Central memory CD4-positive, alpha-beta T cell (primary cell): ENCODE measurements at regions not wholly inside any gene's neighbourhood (a gene's known extent, or its start where the extent isn't known, plus 50 kb on each side); places are given as distances from the start of the nearest gene placed in this dataset.

ENCODE experiments used
- DNase-seq: peaks from one replicate; pipeline ENCODE4 v3.0.0; 2022

DNA sequence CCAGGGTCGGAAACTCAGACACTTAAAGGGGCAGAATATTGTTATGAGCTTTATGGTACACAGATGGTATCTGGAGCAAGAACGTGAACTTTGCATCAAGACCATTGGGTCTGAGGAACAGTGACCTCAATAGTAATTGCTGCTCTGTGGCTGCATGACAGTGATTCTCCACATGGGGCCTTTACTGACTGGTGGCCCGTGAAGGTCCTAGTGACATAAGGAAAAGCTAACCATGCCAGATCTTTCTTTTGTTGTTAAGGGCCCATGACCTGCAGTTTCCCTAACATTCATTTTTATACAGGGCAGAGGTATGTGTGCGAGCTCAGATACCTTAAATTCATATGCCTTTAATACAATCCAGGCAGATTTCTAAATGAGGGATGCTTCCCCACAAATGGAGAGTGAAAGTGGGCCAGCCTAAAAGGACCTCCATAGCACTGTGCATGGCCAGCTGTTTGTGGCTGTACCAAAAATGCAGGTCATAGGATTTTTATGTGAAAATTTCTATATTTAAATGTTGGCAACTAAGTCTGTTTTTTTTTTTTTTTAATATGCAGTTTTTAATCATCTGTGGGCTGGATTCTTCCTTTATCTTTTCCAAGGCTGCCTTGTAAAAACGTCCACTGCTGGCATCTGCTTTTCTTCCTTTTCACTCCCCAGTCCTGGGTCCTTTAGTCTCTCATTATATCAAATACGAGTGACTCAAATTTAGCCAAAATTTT, 188.0 kb upstream of the IL12A start:
- no peak for DNase-seq

DNA sequence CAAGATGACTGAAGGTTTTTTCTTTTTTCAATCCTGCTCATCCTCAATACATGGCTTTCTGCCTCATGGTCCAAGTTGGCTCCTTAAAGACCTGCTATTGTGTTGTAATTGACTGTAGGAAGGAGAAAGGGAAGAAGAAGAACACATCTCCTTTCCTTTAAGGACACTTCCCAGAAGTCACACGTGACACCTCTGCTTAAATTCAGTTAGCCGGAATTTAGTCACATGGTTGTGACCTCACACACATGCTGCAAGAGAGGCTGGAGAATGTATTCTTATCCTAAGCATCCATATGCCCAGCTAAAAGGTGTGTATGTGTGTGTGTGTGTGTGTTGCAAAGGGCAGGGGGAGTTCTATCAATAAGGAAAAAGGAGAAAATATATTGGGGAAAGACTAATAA, 185.8 kb upstream of the IL12A start:
- no peak for DNase-seq

DNA sequence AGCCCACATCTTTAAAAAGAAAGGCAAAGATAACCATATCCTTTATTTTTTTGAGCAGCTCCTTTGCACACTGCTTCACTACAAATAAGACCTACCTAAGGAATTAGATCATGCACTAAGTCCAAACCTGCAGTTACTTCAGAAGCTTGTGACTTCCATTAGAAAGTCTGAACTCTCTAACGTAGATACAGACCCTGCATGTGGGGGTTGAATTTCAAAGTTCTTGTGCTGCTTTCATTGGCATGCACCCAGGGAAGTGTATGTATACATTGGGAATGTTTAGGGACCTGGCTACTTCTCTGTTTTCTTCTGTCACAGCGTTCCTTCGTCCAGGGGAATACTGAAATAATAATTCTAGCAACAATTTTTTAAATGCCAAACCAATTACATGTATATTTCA, 185.2 kb upstream of the IL12A start:
- DNase-seq: no peak

DNA sequence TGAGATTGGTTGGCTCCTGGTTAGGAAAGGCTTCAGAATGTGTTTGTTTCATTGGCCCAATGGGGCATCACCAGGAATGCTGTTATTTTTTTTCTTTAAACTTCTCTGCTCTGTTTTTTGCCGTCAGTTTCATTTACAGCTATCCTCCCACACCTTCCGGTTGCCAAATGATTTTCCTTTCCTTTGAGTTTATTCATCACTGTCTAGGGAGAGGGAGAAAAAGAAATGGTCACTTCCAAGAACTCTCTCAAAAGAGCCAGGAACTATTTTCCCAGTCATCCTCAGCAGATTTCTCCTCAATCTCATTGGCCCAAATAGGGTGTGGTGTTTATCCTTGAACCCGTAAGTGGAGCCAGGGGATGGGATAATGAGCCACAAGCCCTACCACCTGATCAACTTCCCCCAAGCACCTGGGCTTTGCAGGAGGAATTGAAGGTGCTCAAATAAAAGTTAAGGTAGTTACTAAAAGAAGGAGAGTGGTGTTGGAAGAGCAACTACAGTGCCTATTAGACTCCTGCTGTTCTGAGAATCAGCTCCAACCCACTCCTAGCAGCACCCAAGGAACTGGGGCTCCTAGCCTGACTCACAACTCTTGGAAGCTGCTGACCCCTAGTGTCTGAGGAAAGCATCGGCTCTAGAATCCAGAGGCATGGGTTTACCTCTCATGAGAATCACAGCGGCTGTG, 183.8 kb upstream of the IL12A start:
- DNase-seq: no peak

DNA sequence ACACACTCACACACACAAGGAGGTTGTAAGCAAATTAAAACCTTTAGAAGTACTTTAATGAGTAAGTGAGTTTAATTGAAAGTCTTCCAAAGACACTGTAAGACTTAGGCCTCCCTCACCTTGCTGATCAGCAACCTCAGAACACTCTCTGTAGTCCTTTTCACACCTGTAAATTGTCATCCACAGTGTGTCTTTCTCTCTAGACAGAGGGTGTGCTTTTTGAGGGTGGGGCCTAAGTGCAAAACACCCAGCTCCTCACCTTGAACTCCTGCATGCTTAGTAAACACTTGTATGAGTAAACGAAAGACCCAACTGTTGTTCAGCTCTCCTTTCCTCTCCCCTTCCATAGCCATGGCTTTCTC, 183.2 kb upstream of the IL12A start:
- no peak for DNase-seq

DNA sequence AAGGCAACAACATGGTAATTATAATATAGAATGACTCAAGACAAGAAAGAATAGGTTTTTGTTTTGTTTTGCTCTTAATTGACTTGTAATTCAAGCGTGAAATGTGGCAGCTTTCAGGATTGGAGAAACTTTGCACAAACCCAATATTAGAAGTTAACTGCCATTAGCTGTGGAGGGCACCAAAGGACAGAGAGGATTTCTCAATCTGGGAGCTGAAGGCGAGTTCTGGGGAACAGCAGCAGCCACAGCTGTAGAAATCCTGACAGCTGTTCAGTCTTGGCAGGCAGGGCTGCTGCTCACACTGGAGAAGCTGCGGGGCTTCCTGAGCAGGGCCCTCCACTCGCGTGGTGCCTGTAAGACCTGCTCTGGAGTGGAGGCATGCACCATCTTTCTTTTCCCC, 182.2 kb upstream of the IL12A start:
- DNase-seq: no peak

DNA sequence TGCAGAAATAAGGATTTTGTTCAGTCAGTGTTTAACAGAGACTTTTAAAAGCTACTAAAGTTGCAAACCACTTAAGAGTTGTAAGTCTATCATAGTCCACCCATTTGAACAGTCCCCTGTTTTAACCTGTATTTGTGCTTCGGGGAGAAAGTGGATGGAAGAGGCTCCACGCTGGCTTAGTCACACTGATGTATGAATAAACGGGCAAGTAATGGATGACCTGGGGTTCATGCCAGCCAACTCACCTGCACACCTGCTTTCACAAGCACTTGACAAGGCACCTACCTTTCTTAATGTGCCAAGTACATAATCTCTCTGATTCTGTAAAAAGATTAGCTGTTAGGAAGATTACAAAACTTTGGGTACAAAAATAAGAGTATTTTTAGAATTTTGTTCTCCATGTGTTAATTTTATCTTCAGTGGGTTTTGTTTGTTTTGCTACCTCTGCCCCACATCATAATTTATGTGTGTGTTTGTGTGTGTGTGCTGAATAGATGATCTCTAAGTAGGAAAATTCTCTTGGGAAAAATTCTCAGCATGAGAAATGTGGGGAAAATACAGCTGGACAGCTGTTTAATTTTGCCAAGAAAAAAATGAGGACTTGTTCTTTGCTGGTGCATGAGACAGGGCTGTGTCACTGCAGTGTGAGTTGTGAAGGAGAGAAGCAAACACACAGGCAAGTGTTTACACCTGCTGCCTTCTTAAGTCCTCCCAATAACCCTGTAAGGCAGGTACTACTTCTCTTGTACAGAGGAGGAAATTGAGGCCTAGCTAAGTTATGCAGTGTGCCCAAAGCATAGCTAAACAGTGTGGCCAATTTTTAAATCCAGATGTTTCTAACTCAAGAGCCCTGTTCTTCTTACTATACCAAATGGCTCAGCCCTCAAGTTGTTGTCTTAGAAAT, 181.2 kb upstream of the IL12A start:
- DNase-seq: no peak

DNA sequence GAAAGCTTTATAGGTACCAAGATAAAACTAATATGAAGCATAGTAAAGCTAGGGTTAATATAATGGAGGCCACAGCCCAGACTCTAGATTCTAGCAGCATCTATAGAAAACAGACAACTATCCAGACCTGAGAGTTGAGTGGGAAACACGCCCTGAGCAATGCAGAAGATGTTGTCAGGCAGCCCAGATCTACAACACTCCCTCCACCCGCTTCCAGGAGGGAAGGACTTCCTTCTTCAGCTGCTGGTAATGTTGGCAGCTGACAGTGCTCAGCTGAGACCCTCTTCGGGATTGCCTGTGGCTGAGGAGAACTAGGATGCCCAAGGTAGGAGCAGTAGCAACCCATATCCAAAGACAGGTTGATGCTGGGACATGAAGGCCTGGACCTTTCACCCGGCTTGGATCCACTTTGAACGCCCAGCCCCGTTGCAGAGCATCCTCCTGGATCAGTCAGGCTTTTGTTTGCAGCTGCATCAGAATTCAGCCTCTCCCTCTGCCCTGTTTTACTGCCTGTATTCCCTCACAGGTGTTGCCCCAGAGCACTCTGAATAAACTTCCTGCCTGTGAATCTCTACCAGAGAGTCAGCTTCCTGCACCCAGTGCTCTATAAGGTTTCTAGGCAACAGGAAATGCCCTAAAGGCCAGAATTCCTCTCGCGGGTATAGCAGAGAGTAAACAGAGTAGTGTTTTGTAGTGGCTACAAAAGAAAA, 174.7 kb upstream of the IL12A start:
- DNase-seq: no peak

DNA sequence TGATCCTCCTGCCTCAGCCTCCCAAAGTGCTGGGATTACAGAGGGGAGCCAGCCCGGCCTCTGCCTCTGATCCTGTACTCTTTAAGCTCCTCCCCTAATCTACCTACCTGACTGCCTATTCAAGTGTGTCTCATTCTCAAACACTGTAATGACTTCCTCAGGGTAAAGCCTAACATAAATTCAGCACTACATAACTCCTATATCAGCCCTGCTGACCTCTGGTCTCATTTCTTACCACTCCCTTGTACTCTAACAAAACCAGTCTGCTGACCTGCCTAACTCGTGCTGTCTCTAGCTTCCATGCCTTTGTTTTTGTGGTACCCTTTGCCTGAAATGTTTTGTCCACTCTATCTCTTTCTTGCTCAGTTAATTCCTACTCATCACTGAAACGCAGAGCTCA, 172.1 kb upstream of the IL12A start:
- no peak for DNase-seq

DNA sequence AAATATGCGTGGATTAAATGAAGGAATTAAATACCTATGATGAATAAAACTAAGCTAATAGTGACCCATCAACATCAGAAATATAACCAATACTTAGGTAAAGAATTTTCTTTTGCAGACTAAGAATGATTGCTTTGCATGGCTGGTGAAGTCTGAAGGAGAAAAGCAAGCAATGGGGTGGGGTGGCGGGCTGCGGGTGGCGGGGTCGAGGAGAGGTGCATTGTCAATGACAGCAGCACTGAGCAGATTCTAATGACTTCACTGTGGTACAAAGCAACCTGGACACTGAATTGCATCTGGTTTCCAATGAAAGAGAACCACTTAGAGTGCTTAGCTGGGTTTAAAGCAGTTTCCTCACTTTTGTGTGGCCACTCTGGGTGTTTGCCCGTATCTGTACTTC, 171.5 kb upstream of the IL12A start:
- no peak for DNase-seq

DNA sequence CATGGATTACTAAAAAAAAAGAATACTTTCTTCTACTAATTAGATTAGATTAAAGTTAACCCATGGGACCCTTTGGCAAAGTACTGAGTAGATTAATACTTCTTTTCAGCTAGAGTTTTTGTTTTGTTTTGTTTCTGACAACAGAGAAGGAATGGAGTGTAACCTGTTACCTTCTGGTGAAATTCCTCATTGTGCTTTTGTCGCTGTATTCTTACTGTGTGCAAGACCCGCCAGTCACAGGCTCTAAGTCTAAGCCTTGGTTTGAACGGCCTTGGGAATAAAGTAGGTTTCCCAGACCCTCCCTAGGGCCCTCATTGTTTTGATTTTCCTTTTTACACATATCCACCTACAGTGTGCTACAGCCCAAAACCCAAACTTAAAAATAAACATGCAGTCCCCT, 171.1 kb upstream of the IL12A start:
- DNase-seq: no peak

DNA sequence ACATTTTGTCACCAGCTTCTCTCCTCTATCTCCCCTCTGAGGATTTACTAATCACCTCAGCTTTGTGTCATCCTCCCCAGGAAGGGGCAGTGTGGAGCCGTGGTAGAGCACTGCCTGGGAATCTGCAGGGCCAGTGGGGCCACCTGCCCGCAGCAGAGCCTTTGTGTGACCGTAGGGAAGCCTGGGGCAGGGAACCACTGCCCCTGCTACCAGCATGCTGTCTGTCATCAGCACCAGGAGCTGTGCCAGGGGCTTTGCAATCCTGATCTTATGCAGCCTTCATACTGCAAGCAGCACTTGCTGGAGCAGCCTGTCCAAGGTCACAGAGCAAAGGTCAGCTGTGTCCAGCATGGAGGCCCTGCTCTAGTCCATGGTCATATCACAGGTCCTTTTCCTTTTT, 170.2 kb upstream of the IL12A start:
- DNase-seq: no peak

DNA sequence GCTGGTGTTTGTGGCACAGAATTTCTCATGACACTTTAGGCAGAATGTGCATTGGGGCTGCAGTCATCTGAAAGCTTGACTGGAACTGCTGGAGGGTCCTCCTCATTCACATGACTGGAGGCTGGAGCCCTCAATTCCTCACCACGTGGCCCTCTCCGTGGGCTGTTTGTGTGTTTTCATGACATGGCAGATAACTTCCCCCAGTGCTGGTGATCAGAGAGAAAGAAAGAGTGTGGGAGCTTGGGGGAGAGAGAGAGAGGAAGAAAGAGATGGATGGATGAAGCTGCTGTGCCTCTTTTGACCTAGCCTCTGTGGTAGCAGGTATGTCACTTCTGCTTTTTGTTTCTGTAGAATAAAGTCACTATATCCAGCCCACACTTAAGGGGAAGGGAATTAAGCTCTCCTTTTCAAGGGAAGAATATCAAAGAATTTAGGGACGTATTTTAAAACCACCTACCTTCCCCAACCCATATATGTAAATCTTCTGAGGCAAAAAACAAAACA, 169.6 kb upstream of the IL12A start:
- DNase-seq: no peak

DNA sequence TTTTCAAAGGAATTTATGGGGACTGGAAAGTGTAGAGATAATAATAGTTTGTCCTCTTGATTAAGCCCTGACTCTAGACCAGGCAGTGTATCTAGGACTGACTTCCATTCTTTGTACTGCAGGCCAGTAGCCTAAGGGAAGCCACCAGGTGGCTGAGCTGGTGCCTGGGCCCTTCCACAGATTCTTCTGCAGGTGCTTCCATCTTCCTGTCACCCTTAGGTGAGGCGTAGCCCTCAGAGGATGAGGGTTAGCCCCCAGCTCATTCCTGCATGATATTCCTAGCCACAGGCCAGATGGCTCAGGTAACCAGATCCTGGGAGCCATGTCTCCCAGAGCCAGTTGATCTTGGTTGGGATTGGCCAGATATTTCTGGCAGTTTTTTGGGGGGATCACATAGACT, 169.0 kb upstream of the IL12A start:
- DNase-seq: no peak

DNA sequence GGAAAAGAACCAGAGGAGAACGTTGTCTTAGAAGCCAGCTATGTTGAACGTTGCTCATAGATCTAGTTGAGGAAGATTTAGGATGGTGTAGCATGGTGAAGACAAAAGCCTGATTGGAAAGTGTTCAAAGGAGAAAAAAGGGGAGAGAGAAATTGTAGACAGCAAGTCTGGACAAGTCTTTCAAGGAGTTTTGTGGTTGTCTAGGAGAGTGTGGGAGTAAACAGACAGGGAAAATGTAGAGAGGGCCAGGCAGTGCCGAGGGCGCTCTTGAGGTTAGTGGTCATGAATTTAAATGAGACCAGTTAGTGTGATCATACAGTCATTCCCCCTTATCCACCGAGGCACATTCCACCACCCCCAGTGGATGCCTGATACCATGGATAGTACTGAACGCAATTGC, 167.5 kb upstream of the IL12A start:
- DNase-seq: no peak

DNA sequence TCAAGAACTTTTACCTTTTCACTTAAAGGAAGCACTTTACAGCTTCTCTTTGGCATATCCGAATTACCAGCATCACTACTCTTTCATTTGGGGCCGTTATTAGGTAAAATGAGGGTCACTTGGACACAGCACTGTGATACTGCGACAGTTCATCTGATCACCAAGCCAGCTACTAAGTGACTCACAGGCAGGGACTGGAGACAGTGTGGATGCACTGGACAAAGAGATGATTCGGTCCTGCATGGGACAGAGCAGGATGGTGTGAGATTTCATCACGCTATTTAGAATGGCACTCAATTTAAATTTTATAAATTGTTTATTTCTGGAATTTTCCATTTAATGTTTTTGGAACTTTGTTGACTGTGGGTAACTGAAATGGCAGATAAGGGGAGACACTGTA, 166.9 kb upstream of the IL12A start:
- DNase-seq: no peak

DNA sequence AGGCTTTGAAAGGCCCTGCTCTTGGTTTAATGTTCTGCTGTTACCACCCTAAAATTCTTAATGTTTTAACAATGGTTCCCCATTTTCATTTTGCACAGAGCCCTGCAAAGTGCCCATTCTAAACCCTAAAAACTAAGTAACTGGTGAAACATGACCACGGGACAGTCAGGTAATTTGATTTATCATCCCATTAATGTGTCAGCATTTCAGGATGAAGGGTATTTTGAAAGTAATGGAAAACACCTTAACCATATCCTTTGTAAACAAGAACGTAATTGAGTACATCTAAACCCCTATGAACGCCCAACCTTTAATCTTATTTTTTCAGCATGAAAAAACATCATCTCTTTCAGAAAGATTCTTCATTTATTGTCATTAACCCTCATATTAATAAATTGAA, 164.9 kb upstream of the IL12A start:
- no peak for DNase-seq

DNA sequence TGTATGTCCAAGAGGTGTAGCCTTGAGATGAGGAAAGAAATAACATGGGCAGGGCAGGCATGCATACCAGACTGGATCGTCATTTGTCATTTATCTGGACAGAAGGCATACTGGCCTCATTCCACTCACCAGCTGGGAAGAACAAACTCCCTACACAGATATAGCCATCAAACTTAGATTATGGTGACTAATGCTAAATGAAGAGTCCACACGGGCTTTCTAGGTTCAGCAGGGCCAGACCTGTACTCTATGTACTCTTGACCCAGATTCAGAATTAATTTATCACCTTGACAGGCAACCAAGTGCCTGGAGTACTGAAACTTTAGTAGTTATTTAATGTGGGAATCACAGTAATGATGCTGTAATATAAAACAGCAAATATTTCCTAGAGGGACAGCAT, 164.3 kb upstream of the IL12A start:
- DNase-seq: no peak

DNA sequence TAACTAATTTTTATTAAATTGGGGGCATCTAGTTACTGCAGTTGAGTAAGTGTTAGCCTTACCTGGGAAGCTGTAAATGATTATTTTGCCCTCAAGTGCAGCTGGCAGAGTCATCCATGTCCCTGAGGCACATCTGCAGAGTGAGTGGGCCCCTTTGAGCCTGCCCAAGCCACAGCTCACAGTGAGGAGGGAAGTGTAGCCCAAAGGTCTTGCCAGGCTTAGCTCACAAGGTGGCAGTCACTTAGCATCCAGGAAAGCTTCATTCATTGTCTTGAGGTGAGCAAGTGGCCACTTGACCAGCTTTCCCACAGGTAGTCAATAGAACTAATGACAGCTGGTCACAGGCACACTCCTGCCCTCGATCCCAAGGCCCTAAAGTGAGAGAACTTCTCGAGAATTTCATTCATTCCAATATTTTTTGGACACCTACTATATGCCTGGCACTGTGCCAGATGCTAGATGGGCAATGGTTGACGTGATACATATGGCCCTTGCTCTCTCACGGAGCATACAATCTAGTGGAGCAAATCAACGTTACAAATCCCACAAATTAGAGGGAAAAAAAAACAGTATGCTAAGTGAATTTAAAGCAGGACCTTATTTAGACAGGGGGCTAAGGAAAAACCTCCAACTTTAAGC, 163.3 kb upstream of the IL12A start:
- no peak for DNase-seq

DNA sequence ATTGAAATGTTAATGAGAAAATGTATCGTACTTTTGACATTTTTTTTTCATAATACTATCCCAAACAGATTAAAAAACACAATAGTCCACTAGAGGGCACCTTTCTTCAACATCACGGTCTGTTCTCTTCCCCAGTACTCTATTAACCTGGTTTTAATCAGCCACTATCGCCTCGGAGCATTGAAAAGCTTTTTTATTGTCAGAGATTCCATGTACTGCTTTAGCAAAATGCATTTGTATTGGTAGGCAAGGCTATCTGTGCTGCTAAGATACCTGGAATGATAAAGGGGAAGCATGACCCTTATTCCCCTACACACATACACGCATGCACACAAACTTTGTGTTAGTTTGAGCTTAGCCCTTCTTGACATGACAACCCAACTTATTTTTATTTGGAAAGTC, 160.1 kb upstream of the IL12A start:
- no peak for DNase-seq

DNA sequence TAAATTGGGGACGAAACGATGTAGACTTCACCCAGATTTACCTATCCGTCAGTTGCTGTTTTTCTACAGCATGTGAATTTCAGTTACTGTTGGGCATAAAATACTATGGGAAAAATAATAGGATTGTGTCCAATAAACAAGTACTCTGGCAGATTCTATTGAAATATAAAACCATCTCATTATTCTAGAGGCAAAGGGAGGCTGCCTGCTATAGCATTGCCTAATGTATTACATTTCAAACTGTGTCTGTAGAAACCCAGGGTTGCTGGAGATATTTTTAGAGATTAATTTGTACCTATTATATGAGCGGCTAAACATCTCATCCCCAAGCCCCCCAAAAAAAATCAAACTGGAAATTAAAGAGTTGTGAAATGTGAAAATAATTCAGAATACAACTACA, 159.6 kb upstream of the IL12A start:
- no peak for DNase-seq

DNA sequence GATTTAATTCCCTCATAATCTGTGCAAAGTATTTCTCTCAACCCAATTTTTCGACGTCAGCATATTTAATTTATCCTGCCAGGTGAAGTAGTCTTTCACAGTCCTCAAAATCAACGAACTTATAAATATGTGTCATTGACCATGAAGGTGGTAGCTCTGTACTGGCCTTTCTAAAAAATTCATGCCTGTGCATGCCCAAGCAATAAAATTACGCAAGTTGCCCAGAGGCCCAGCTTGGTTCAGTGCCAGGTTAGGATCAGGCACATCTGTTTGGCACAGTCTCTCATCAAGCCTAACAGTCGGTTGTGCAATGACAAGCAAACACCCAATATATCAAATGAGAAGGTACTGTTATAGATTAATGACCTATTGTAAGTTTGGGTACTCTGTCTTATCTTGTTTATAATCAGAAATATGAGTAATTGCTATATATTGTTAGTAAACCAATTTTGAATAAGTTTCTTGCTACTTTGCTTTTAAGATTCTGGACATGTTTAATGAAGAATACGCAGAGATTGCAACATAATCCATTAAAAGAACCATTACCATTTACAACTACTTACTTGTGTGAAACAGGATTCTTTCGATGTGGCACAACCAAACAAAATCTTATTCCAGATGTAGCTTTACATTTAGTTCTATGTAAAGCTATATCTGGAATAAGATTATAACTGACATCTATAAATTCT, 159.0 kb upstream of the IL12A start:
- no peak for DNase-seq
